DND-41 (cell line): ENCODE measurements at regions not wholly inside any gene's neighbourhood (a gene's known extent, or its start where the extent isn't known, plus 50 kb on each side); places are given as distances from the start of the nearest gene placed in this dataset.

Experiments
- ATAC-seq: fragments of 200-7000 bp; cut with Tn5 transposase; 3 replicates; pipeline ENCODE4 v1.9.1; 2021; ENCODE audit warnings: low read depth; ENCODE audit not compliant: insufficient read depth
- DNase-seq: peaks from one replicate; pipeline ENCODE4 v3.0.0-alpha.2; 2020
- H2AFZ ChIP-seq: 2 replicates; pipeline ENCODE4 v1.6.0; 2012; ENCODE audit warnings: low read depth, low read length
- H3K27ac ChIP-seq: 2 replicates; pipeline ENCODE4 v1.5.1; 2012; ENCODE audit warnings: low read length, inconsistent platforms
- H3K27me3 ChIP-seq: fragments of 200-600 bp; sonication (generic); 2 replicates; pipeline ENCODE4 v1.6.0; 2012; ENCODE audit warnings: low read length, mild to moderate bottlenecking, inconsistent platforms; ENCODE audit not compliant: insufficient read depth, poor library complexity
- H3K36me3 ChIP-seq: 2 replicates; pipeline ENCODE4 v1.5.1; 2012; ENCODE audit warnings: low read length, inconsistent platforms; ENCODE audit not compliant: insufficient read depth
- H3K4me1 ChIP-seq: 2 replicates; pipeline ENCODE4 v1.5.1; 2012; ENCODE audit warnings: mild to moderate bottlenecking, low read length; ENCODE audit not compliant: insufficient read depth
- H3K4me2 ChIP-seq: 2 replicates; pipeline ENCODE4 v1.6.0; 2012; ENCODE audit warnings: mild to moderate bottlenecking, moderate library complexity, low read length, inconsistent platforms; ENCODE audit not compliant: insufficient read depth
- H3K4me3 ChIP-seq, 2 experiments: fragments of 200-600 bp in 1 of 2; shearing (Covaris generic) in 1 of 2; 2 replicates each; pipeline ENCODE4 v1.5.1; 2012 to 2016; ENCODE audit warnings: inconsistent platforms in 2 of 2, low read length in 2 of 2, mild to moderate bottlenecking in 2 of 2, low read depth in 1 of 2, moderate library complexity in 1 of 2
- H3K79me2 ChIP-seq: 2 replicates; pipeline ENCODE4 v1.6.0; 2012; ENCODE audit warnings: low read length, inconsistent platforms; ENCODE audit not compliant: insufficient read depth
- H3K9ac ChIP-seq: 2 replicates; pipeline ENCODE4 v1.6.0; 2012; ENCODE audit warnings: low read depth, mild to moderate bottlenecking, inconsistent platforms, low read length, moderate library complexity
- H3K9me3 ChIP-seq: 2 replicates; pipeline ENCODE4 v1.5.1; 2012; ENCODE audit warnings: low read length, moderate library complexity, mild to moderate bottlenecking, inconsistent platforms; ENCODE audit not compliant: insufficient read depth, severe bottlenecking
- H4K20me1 ChIP-seq: 2 replicates; pipeline ENCODE4 v1.6.0; 2012; ENCODE audit warnings: low read length; ENCODE audit not compliant: insufficient read depth
- EZH2 ChIP-seq: IDR thresholded peaks from 3 replicates; pipeline ENCODE4 v1.6.1; 2012; ENCODE audit warnings: borderline replicate concordance, low read depth, mild to moderate bottlenecking, moderate library complexity, low read length, inconsistent platforms; ENCODE audit not compliant: severe bottlenecking
- TF ChIP-seq, protein P1 (sequence below): IDR thresholded peaks from 2 replicates; pipeline ENCODE4 v1.5.1; 2012; ENCODE audit warnings: borderline replicate concordance, low read length, moderate library complexity, mild to moderate bottlenecking; ENCODE audit not compliant: poor library complexity, severe bottlenecking; ENCODE audit errors: extremely low read depth

DNA sequence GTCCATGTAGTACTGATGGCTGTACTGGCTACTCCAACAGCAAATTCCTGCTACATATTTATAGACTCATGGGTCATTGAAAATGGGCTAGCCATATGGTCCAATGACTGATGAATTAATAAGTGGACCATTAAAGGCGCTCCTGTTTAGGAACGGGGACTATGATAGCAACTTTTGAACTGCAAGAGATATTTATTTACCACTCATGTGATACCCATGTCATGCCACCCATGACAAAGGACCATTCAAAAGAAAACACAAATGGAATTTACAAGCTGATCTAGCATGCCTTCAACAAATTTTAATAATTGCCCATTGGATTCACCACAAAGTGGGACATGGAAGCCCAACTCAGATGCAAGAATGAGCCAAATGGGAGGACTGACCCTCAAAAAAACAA is 240.0 kb upstream of the GALNTL6 start:
- Histone ChIP-seq H3K27ac (no peak overlapping the region), H3K4me3 (no peak overlapping the region), H3K4me2 (no peak overlapping the region), H3K79me2 (no peaks in the 10 kb centered on the region), H3K9me3 (no peaks in the 10 kb centered on the region), H2AFZ (no peak overlapping the region), H3K9ac (no peak overlapping the region), H3K36me3 (no peaks in the 10 kb centered on the region), H4K20me1 (no peaks in the 10 kb centered on the region), H3K27me3 (no peaks in the 10 kb centered on the region), H3K4me1 (no peaks in the 10 kb centered on the region)
- DNase-seq (no peak), ATAC-seq (no peak)
- TF ChIP-seq, protein P1, sequence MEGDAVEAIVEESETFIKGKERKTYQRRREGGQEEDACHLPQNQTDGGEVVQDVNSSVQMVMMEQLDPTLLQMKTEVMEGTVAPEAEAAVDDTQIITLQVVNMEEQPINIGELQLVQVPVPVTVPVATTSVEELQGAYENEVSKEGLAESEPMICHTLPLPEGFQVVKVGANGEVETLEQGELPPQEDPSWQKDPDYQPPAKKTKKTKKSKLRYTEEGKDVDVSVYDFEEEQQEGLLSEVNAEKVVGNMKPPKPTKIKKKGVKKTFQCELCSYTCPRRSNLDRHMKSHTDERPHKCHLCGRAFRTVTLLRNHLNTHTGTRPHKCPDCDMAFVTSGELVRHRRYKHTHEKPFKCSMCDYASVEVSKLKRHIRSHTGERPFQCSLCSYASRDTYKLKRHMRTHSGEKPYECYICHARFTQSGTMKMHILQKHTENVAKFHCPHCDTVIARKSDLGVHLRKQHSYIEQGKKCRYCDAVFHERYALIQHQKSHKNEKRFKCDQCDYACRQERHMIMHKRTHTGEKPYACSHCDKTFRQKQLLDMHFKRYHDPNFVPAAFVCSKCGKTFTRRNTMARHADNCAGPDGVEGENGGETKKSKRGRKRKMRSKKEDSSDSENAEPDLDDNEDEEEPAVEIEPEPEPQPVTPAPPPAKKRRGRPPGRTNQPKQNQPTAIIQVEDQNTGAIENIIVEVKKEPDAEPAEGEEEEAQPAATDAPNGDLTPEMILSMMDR, result no peak
- TF ChIP-seq EZH2, result no peak

GRCh38 chr4:171565130-171565788 is 247.9 kb upstream of the GALNTL6 start:
- no peak for DNase-seq
- Histone ChIP-seq H3K4me1 (no peaks in the 10 kb centered on the region), H3K79me2 (no peaks in the 10 kb centered on the region), H3K9ac (no peak overlapping the region), H4K20me1 (no peaks in the 10 kb centered on the region), H3K27me3 (no peaks in the 10 kb centered on the region), H2AFZ (no peak overlapping the region), H3K9me3 (no peaks in the 10 kb centered on the region), H3K4me3 (no peak overlapping the region), H3K36me3 (no peaks in the 10 kb centered on the region), H3K4me2 (no peak overlapping the region), H3K27ac (no peak overlapping the region)
- TF ChIP-seq, protein P1, result no peak
- TF ChIP-seq EZH2, result no peak
- ATAC-seq, result no peak

DNA sequence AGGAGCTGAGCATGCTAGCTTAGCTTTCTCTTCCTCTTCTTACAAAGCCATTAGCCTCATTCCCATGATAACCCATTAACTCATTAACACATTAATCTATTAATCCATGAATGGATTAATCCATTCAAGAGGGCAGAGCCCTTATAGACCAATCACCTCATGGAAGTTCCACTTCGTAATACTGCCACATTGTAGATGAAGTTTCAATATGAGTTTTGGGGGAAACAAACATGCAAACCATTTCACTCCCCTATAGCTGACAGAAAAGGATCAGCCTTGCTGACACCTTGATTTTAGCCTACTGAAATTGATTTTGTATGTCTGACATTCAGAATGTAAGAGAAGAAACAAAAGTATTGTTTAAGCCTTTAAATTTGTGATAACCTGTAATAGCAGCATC is 251.8 kb upstream of the GALNTL6 start:
- Histone ChIP-seq H3K4me3 (no peak overlapping the region), H2AFZ (no peak overlapping the region), H3K36me3 (no peaks in the 10 kb centered on the region), H3K79me2 (no peaks in the 10 kb centered on the region), H3K9me3 (no peaks in the 10 kb centered on the region), H3K27me3 (no peaks in the 10 kb centered on the region), H3K4me2 (no peak overlapping the region), H4K20me1 (no peaks in the 10 kb centered on the region), H3K27ac (no peak overlapping the region), H3K4me1 (no peaks in the 10 kb centered on the region), H3K9ac (no peak overlapping the region)
- no peak for ATAC-seq
- DNase-seq, result no peak
- TF ChIP-seq, protein P1, result no peak
- TF ChIP-seq EZH2, result no peak
